ENCODE measurements at regions not wholly inside any gene's neighbourhood (a gene's known extent, or its start where the extent isn't known, plus 50 kb on each side); places are given as distances from the start of the nearest gene placed in this dataset.

GRCh38 chr2:164090533-164090932 lies 354.7 kb upstream of the FIGN start:
- H3K36me3 Mint-ChIP-seq (ENCODE audit: low read depth): no peaks in the 10 kb centered on the region
- POLR2A ChIA-PET: no interaction called here
- CTCF ChIA-PET: no interaction called here
- no peaks in the 10 kb centered on the region for H3K27me3 Mint-ChIP-seq
- no peak for DNase-seq
- no peaks in the 10 kb centered on the region for H3K4me1 Mint-ChIP-seq
- peaks cover 11% of the 10 kb centered on the region for H3K9me3 Mint-ChIP-seq
- no peak overlapping the region for H3K4me3 Mint-ChIP-seq
- no peak overlapping the region for H3K27ac Mint-ChIP-seq

DNA sequence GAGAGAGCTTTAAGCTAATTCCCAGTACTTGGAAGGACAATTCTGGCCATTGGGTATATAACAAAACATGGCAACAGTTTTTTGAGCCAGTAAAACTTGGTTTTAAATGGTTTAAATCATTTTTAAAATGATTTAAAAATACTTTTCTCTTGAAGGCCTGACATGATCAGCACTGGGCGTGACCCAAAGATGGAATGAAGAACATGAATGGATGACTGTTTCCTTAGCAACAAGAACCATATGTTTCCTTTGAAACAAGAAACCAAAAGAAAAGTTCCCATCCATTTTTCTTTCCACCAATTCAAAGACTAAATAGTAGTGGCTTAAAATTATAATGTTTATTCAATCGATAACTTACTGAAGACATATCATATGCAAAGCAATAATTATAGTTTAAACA lies 348.3 kb upstream of the FIGN start:
- Mint-ChIP-seq H3K4me1 (no peaks in the 10 kb centered on the region), H3K9me3 (peaks cover 9% of the 10 kb centered on the region), H3K4me3 (no peak overlapping the region), H3K27ac (no peak overlapping the region), H3K27me3 (no peaks in the 10 kb centered on the region), H3K36me3 (ENCODE audit: low read depth) (no peaks in the 10 kb centered on the region)
- DNase-seq: no peak
- ChIA-PET POLR2A (no interaction called here), CTCF (no interaction called here)

- H3K4me3 Mint-ChIP-seq: no peak overlapping the region
- no peaks in the 10 kb centered on the region for H3K4me1 Mint-ChIP-seq
- H3K27ac Mint-ChIP-seq: no peak overlapping the region
- ChIA-PET CTCF (no interaction called here), POLR2A (no interaction called here)
- H3K27me3 Mint-ChIP-seq: no peaks in the 10 kb centered on the region
- DNase-seq: no peak
- no peaks in the 10 kb centered on the region for H3K36me3 Mint-ChIP-seq (ENCODE audit: low read depth)
- H3K9me3 Mint-ChIP-seq: peaks cover 2% of the 10 kb centered on the region
Observed at GRCh38 chr2:164080486-164080885, 344.7 kb upstream of the FIGN start.

DNA sequence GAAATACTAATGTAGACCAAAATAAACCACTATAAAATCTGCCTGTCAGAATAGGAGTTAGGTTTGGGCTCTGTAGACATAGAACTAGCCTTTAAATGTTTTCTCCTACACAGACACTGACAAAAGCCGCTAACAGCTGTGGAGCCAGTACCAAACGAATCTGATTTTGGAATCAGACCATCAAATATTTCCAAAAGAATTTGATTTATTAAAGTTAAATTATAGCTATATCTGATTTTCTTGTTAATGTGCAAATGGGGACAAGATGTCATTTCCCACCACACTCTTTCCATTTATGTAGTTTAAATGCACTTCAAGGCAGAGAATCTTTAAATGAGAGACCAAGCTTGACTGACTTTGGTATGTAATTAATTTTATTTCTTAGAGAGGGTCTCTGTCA lies 343.4 kb upstream of the FIGN start:
- CTCF ChIA-PET: no interaction called here
- no peaks in the 10 kb centered on the region for H3K36me3 Mint-ChIP-seq (ENCODE audit: low read depth)

DNA sequence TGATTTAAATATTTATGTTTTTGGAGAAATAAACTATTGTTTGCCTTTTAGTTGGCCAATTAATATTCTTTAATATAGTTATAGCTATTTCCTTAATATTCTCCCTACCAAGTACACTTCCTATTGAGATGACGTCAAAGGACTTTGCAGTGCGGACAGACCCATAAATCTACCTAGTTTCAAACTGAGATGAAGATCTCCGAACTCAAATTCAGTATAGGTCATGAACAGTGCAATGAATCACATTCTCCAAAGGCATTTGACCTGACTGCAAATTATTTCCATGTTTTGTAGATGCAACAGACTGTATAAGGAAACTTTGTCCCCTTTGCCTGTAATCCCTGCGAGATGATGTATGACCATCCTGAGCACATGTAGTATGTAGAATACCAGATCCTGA lies 342.6 kb upstream of the FIGN start:
- no peaks in the 10 kb centered on the region for H3K9me3 Mint-ChIP-seq
- H3K27ac Mint-ChIP-seq: no peak overlapping the region
- H3K27me3 Mint-ChIP-seq: no peaks in the 10 kb centered on the region
- no peak overlapping the region for H3K4me3 Mint-ChIP-seq
- H3K4me1 Mint-ChIP-seq: no peaks in the 10 kb centered on the region
- no peaks in the 10 kb centered on the region for H3K36me3 Mint-ChIP-seq (ENCODE audit: low read depth)
- ChIA-PET CTCF (no interaction called here), POLR2A (no interaction called here)
- DNase-seq: no peak

More for the DNA sequence above, 343.4 kb upstream of the FIGN start:
- H3K9me3 Mint-ChIP-seq: no peaks in the 10 kb centered on the region
- DNase-seq: no peak
- H3K4me1 Mint-ChIP-seq: no peaks in the 10 kb centered on the region
- POLR2A ChIA-PET: no interaction called here
- H3K4me3 Mint-ChIP-seq: no peak overlapping the region
- no peaks in the 10 kb centered on the region for H3K27me3 Mint-ChIP-seq
- H3K27ac Mint-ChIP-seq: no peak overlapping the region

DNA sequence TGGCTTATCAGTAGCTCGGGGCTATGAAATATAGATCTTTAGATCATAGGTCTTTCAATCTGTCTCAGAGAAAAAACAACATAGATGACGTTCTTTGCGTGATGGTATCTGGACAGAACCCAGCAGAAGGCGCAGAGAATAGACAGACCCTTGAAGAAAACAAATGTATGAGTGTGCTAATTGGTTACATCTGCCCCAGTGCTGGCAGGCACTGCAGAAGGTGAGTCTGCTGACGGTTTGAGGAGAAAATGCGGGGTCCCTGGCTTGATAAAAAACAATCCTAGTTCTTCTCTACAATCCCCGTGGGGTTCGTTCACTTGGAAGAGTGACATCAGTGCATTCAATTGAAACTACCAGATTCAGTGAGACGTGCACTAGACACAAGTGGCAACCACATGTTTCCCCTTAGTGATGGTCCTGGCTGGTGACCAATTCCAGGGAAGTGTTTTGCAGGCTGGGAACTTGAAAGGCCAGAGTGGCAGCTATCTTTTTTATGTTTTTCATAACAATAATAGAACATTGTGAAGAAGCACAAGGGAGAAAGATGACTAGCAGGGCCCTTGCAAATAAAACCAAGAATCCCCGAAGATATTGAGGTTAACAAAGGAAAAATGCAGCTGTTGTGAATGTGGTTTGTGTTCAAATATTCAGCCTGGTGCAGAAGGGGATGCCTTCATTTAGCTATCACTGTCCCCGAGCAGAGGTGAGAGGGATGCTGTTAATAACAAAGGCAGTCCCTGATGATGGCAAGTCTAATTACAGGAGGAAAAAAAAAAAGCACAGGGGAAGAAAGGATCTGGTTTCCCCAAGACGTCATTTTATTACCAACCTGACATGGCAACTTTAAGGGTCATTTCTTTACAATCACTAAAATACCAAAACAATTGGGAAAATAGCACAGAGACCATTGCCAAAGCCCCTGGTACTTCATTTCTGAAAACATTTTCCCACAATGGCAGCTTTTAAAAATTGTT lies 337.6 kb upstream of the FIGN start:
- no peak overlapping the region for H3K4me3 Mint-ChIP-seq
- H3K27me3 Mint-ChIP-seq: no peaks in the 10 kb centered on the region
- H3K4me1 Mint-ChIP-seq: no peaks in the 10 kb centered on the region
- no peaks in the 10 kb centered on the region for H3K36me3 Mint-ChIP-seq (ENCODE audit: low read depth)
- ChIA-PET POLR2A (no interaction called here), CTCF (no interaction called here)
- no peak for DNase-seq
- H3K27ac Mint-ChIP-seq: no peak overlapping the region
- no peaks in the 10 kb centered on the region for H3K9me3 Mint-ChIP-seq

GRCh38 chr2:164069540-164069939 lies 333.7 kb upstream of the FIGN start:
- no peaks in the 10 kb centered on the region for H3K9me3 Mint-ChIP-seq
- H3K27me3 Mint-ChIP-seq: no peaks in the 10 kb centered on the region
- CTCF ChIA-PET: no interaction called here
- POLR2A ChIA-PET: no interaction called here
- no peak overlapping the region for H3K4me3 Mint-ChIP-seq
- no peak for DNase-seq
- H3K4me1 Mint-ChIP-seq: no peaks in the 10 kb centered on the region
- no peaks in the 10 kb centered on the region for H3K36me3 Mint-ChIP-seq (ENCODE audit: low read depth)
- no peak overlapping the region for H3K27ac Mint-ChIP-seq

- no peak for DNase-seq
- ChIA-PET POLR2A (no interaction called here), CTCF (no interaction called here)
- Mint-ChIP-seq H3K36me3 (ENCODE audit: low read depth) (no peaks in the 10 kb centered on the region), H3K4me1 (no peaks in the 10 kb centered on the region), H3K9me3 (no peaks in the 10 kb centered on the region), H3K4me3 (no peak overlapping the region), H3K27ac (no peak overlapping the region), H3K27me3 (no peaks in the 10 kb centered on the region)
Observed at GRCh38 chr2:164068063-164068462, 332.3 kb upstream of the FIGN start.

- Mint-ChIP-seq H3K4me3 (no peak overlapping the region), H3K4me1 (no peaks in the 10 kb centered on the region), H3K27ac (no peak overlapping the region), H3K36me3 (ENCODE audit: low read depth) (no peaks in the 10 kb centered on the region), H3K27me3 (no peaks in the 10 kb centered on the region), H3K9me3 (no peaks in the 10 kb centered on the region)
- ChIA-PET POLR2A (no interaction called here), CTCF (no interaction called here)
- no peak for DNase-seq
Observed at GRCh38 chr2:164066095-164066494, 330.3 kb upstream of the FIGN start.

DNA sequence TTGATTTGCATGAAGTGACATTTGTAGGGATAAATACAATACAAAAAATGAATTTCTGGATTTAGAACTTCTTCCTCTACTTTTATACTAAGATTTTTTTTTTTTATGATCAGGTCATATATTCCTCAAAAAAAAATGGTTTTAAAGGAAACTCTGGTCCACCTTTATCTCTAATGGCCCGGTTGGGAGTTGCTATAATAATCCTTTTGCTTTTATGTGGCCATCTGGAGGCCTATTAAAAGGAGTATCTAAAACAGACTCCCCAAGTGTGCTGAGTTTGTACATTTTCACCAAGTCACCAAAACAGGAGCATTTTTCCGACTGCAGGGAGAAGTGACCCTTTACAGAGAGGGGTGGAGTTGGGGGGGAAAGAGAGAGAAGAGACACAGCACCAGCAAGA lies 329.2 kb upstream of the FIGN start:
- DNase-seq: no peak
- Mint-ChIP-seq H3K9me3 (no peaks in the 10 kb centered on the region), H3K4me1 (no peaks in the 10 kb centered on the region), H3K27me3 (no peaks in the 10 kb centered on the region), H3K4me3 (no peak overlapping the region), H3K27ac (no peak overlapping the region), H3K36me3 (ENCODE audit: low read depth) (no peaks in the 10 kb centered on the region)
- ChIA-PET POLR2A (no interaction called here), CTCF (no interaction called here)

DNA sequence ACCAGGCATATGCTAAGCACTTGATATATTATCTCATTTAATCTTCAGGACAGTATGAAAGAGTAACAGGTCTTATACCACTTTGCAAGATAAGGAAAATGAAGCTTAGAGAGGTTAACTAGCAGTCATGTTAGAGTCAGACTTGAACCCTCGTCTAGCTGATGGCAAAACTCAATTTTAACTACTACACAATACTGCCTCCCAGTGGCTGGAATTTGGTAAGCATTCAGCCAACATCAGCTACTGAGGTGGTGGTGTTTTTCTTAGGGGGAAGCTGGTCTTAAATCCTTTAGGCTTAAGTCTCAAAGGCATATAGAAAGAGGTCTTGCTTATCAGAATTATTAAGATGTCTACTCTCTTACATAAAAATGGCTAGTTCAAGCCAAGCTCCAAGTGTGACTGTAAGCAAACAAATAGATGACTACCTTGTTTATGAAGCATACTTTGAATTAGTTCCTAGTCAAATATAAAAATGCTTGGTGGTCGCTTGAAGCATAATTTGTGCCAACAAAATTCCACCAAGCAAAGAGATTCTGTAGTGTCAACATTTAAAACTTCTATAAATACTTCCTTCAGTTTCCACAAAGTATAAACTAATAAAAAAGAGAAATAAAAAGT lies 325.4 kb upstream of the FIGN start:
- no peak overlapping the region for H3K27ac Mint-ChIP-seq
- H3K4me1 Mint-ChIP-seq: no peaks in the 10 kb centered on the region
- no peaks in the 10 kb centered on the region for H3K27me3 Mint-ChIP-seq
- H3K4me3 Mint-ChIP-seq: no peak overlapping the region
- ChIA-PET CTCF (interaction anchor here (1.3 kb wide), 1 partner anchor 879 kb away, joined by 3 read pairs; no protein-coding TSS in a partner anchor), POLR2A (no interaction called here)
- no peaks in the 10 kb centered on the region for H3K9me3 Mint-ChIP-seq
- H3K36me3 Mint-ChIP-seq (ENCODE audit: low read depth): no peaks in the 10 kb centered on the region
- no peak for DNase-seq

- H3K27me3 Mint-ChIP-seq: no peaks in the 10 kb centered on the region
- DNase-seq: no peak
- no peaks in the 10 kb centered on the region for H3K9me3 Mint-ChIP-seq
- H3K36me3 Mint-ChIP-seq (ENCODE audit: low read depth): no peaks in the 10 kb centered on the region
- ChIA-PET CTCF (no interaction called here), POLR2A (no interaction called here)
- H3K4me3 Mint-ChIP-seq: no peak overlapping the region
- H3K4me1 Mint-ChIP-seq: no peaks in the 10 kb centered on the region
- H3K27ac Mint-ChIP-seq: no peak overlapping the region
Observed at GRCh38 chr2:164060031-164060430, 324.2 kb upstream of the FIGN start.

DNA sequence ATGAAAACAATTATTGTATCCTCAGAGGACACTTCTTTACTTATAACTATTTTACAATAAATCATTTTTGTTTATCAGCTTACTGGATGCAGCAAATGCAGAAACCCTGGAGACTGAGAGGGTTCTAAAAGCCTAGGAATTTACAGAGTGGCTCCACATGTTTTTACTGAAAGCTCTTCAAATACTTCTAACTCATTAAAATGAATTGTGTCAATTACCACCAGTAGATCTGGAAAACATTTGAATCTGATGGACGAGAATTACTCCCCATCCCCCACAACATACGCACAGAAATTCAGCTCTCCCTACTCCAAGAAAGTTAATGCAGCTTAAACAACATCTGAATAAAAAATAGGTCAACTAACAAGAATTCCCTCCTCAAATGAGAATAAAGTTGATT lies 319.8 kb upstream of the FIGN start:
- POLR2A ChIA-PET: no interaction called here

DNA sequence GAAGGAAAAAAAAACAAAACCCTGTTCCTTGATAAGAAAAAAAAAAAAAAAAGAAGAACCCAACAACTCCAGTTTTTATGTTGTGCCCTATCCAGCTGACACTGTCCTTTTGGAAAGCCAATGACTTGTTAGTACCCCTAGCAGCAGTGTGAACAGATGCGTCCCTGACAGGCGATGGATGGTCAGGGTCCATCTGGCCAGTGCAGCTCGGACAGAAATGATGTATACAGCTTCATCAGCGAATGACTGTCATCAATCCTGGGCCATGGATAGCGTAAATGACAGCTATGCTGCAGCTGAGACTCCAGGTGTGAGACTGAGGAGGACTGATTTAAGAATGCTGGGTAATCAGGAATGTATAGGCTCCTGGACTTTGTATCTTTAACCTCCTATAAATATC lies 318.8 kb upstream of the FIGN start:
- Mint-ChIP-seq H3K4me3 (no peak overlapping the region), H3K27me3 (no peaks in the 10 kb centered on the region), H3K4me1 (no peaks in the 10 kb centered on the region), H3K9me3 (peaks cover under 1% of the 10 kb centered on the region), H3K36me3 (ENCODE audit: low read depth) (no peaks in the 10 kb centered on the region), H3K27ac (no peak overlapping the region)
- ChIA-PET CTCF (no interaction called here), POLR2A (no interaction called here)
- DNase-seq: no peak

More for the DNA sequence above, 319.8 kb upstream of the FIGN start:
- Mint-ChIP-seq H3K4me3 (no peak overlapping the region), H3K4me1 (no peaks in the 10 kb centered on the region), H3K27ac (no peak overlapping the region), H3K27me3 (no peaks in the 10 kb centered on the region), H3K9me3 (no peaks in the 10 kb centered on the region), H3K36me3 (ENCODE audit: low read depth) (no peaks in the 10 kb centered on the region)
- CTCF ChIA-PET: no interaction called here
- no peak for DNase-seq
